Neuron (in vitro differentiated cells): ENCODE measurements at regions not wholly inside any gene's neighbourhood (a gene's known extent, or its start where the extent isn't known, plus 50 kb on each side); places are given as distances from the start of the nearest gene placed in this dataset.

Source experiments
- H2AFZ ChIP-seq: one replicate; pipeline ENCODE4 v1.6.1; 2013; ENCODE audit warnings: low read depth, mild to moderate bottlenecking, inconsistent platforms, low read length, moderate library complexity
- H3K27me3 ChIP-seq: one replicate; pipeline ENCODE4 v1.6.1; 2013; ENCODE audit warnings: low read length; ENCODE audit not compliant: insufficient read depth
- H3K36me3 ChIP-seq: one replicate; pipeline ENCODE4 v1.6.1; 2013; ENCODE audit warnings: low read length; ENCODE audit not compliant: insufficient read depth
- H3K4me1 ChIP-seq: one replicate; pipeline ENCODE4 v1.6.1; 2013; ENCODE audit warnings: low read length; ENCODE audit not compliant: insufficient read depth
- H3K4me3 ChIP-seq: 2 replicates; pipeline ENCODE4 v1.5.1; 2013; ENCODE audit warnings: mild to moderate bottlenecking, low read length, moderate library complexity
- H3K9me3 ChIP-seq: one replicate; pipeline ENCODE4 v1.6.1; 2013; ENCODE audit warnings: low read length

GRCh38 chr12:19689226-19689625 lies 249.9 kb downstream of the AEBP2 start:
- H3K27me3 ChIP-seq, result no peaks in the 10 kb centered on the region
- no peak overlapping the region for H2AFZ ChIP-seq
- H3K36me3 ChIP-seq, result no peaks in the 10 kb centered on the region
- H3K4me3 ChIP-seq, result no peak overlapping the region
- H3K4me1 ChIP-seq, result no peaks in the 10 kb centered on the region
- no peaks in the 10 kb centered on the region for H3K9me3 ChIP-seq

GRCh38 chr12:19689801-19690472 lies 250.6 kb downstream of the AEBP2 start:
- Histone ChIP-seq H3K27me3 (no peaks in the 10 kb centered on the region), H3K4me1 (no peaks in the 10 kb centered on the region)

GRCh38 chr12:19692091-19692490 lies 252.8 kb downstream of the AEBP2 start:
- H2AFZ ChIP-seq, result no peak overlapping the region
- no peaks in the 10 kb centered on the region for H3K9me3 ChIP-seq
- H3K4me1 ChIP-seq, result no peaks in the 10 kb centered on the region
- no peaks in the 10 kb centered on the region for H3K36me3 ChIP-seq
- no peaks in the 10 kb centered on the region for H3K27me3 ChIP-seq
- no peak overlapping the region for H3K4me3 ChIP-seq

More at GRCh38 chr12:19689801-19690472, 250.6 kb downstream of the AEBP2 start:
- no peaks in the 10 kb centered on the region for H3K36me3 ChIP-seq
- H3K9me3 ChIP-seq, result no peaks in the 10 kb centered on the region
- H2AFZ ChIP-seq, result no peak overlapping the region
- H3K4me3 ChIP-seq, result no peak overlapping the region

DNA sequence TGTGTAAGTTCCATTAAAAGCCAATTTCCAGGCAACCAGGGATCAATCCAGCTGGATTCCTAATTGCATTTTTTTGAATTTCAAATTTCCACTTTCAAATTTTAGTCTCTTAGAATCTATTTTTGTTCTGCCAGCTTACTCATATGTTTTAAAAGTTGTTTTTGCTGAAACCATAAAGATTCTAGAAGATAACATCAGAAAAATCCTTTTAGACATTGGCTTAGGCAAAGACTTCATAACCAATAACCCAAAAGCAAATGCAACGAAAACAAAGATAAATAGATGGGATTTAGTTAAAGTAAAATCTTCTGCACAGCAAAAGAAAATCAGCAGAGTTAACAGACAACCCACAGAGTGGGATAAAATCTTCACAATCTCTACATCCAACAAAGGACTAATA lies 253.3 kb downstream of the AEBP2 start:
- Histone ChIP-seq H3K4me1 (no peaks in the 10 kb centered on the region), H3K9me3 (no peaks in the 10 kb centered on the region), H3K36me3 (no peaks in the 10 kb centered on the region), H3K27me3 (no peaks in the 10 kb centered on the region), H3K4me3 (no peak overlapping the region), H2AFZ (no peak overlapping the region)

DNA sequence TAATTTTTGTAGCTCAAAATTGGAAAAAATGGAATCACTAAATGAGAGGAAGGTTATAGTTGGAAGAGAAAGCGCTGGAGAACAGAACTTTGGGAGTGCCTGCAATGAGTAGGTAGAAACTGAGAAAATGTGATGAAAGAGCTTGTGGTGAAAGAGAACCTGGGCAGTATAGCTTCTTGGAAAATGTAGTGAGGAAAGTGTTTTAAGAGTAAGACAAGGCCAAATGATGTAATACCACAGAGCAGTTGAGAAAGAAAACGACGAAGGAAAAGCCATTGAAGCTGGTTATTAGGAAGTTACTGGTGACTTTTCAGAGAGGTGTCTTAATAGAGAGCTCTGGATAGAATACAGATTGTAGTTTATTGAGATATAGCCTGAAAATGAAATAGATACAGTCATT lies 255.3 kb downstream of the AEBP2 start:
- no peak overlapping the region for H2AFZ ChIP-seq
- H3K27me3 ChIP-seq, result no peaks in the 10 kb centered on the region
- H3K4me3 ChIP-seq, result no peak overlapping the region
- H3K9me3 ChIP-seq, result no peaks in the 10 kb centered on the region
- no peaks in the 10 kb centered on the region for H3K36me3 ChIP-seq
- no peaks in the 10 kb centered on the region for H3K4me1 ChIP-seq

DNA sequence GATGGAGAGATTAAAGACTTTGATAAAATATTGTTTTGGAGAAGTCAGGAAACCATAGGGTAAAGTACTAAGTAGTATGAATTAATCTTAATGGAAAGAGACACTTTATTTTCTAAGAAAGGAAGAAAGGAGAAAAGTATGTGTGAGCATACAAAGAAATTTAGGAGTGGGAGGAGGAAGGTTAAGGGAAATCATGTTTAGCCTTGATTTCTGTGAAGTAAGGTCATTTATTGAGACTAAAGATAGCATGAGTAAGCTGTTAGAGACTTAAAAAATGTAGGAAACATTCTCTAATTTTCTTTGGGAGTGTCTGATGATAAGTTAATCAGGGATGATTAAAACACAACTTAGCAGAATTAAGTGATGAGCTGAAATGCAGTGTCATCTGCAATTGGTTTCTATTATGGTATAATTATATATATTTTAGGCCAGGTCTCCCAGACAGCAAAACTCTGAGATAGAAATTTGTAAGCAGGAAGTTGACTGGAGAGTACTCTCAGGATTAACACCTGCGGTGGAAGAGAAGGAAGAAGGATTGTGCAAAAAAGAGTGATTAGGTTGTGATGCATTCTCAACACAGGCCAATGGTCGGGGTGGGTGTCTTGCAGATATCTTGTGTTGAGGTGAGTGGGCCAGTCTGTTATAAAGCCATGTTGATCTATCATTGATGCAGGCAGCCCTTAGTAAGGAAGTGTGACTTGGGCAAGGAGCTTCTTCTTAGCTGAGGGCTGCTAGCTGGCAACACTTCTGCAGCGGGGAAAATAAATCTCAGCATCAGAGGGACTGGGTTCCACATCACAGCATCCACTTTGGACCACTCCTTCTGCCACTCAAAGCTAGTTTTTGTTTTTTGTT lies 256.2 kb downstream of the AEBP2 start:
- Histone ChIP-seq H3K4me3 (no peak overlapping the region), H2AFZ (no peak overlapping the region), H3K36me3 (no peaks in the 10 kb centered on the region), H3K27me3 (no peaks in the 10 kb centered on the region), H3K4me1 (no peaks in the 10 kb centered on the region), H3K9me3 (no peaks in the 10 kb centered on the region)

DNA sequence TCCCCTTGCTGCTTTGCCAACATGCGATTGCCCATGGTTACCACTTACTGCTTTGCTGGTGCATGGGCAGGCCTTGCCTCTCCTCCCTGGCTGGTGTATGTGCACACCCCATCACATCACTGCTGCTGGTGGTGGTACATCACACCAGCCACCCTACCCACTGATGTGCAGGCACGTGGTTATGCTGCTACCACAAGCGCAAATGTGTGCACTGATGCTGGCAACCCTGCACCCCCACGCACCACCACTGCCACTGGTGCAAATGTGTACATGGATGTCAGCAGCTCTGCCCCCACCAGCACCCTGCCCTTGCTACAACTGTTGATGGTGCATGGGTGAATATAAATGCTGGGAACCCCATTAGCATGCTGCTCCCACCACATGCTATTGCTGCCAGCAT lies 261.7 kb downstream of the AEBP2 start:
- Histone ChIP-seq H2AFZ (no peak overlapping the region), H3K4me1 (no peaks in the 10 kb centered on the region), H3K27me3 (no peaks in the 10 kb centered on the region), H3K9me3 (peaks cover 3% of the 10 kb centered on the region), H3K36me3 (no peaks in the 10 kb centered on the region), H3K4me3 (no peak overlapping the region)

DNA sequence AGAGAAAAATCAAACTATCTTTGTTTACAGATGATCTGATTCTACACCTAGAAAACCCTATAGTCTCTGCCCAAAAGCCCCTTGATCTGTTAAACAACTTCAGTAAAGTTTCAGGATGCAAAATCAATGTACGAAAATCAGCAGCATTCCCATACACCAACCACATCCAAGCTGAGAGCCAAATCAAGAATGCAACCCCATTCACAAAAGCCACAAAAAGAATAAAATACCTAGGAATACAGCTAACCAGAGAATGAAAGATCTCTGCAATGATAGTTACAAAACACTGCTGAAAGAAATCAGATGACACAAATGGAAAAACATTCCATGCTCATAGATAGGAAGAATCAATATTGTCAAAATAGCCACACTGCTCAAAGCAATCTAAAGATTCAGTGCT lies 265.7 kb downstream of the AEBP2 start:
- no peak overlapping the region for H2AFZ ChIP-seq
- H3K9me3 ChIP-seq, result peaks cover 5% of the 10 kb centered on the region
- no peak overlapping the region for H3K4me3 ChIP-seq
- no peaks in the 10 kb centered on the region for H3K27me3 ChIP-seq
- H3K4me1 ChIP-seq, result no peaks in the 10 kb centered on the region
- no peaks in the 10 kb centered on the region for H3K36me3 ChIP-seq

GRCh38 chr12:19706936-19707335 lies 267.6 kb downstream of the AEBP2 start:
- Histone ChIP-seq H3K9me3 (peaks cover 2% of the 10 kb centered on the region), H3K27me3 (no peaks in the 10 kb centered on the region), H3K4me3 (no peak overlapping the region)

DNA sequence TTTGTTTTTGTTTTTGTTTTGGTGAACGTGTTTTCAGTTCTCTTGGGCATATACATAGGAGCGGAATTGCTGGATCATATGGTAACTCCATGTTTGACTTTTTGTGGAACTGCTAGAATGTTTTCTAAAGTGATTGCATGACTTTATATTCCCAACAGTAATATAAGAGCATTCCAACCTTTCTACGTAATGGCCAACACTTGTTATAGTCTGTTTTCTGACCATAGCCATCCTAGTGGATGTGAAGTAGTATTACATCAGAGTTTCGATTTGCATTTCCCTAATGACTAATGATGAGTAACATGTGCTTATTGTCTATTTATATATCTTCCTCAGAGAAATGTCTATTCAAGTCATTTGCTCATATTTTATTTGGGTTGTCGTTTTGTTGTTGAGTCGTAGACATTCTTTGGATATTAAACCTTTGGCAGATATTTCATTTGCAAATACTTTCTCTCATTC lies 268.7 kb downstream of the AEBP2 start:
- no peaks in the 10 kb centered on the region for H3K4me1 ChIP-seq
- H3K36me3 ChIP-seq, result no peaks in the 10 kb centered on the region
- no peak overlapping the region for H3K4me3 ChIP-seq
- H3K9me3 ChIP-seq, result peaks cover 2% of the 10 kb centered on the region
- H2AFZ ChIP-seq, result no peak overlapping the region
- H3K27me3 ChIP-seq, result no peaks in the 10 kb centered on the region

More at GRCh38 chr12:19706936-19707335, 267.6 kb downstream of the AEBP2 start:
- H3K36me3 ChIP-seq, result no peaks in the 10 kb centered on the region
- H3K4me1 ChIP-seq, result no peaks in the 10 kb centered on the region
- no peak overlapping the region for H2AFZ ChIP-seq

DNA sequence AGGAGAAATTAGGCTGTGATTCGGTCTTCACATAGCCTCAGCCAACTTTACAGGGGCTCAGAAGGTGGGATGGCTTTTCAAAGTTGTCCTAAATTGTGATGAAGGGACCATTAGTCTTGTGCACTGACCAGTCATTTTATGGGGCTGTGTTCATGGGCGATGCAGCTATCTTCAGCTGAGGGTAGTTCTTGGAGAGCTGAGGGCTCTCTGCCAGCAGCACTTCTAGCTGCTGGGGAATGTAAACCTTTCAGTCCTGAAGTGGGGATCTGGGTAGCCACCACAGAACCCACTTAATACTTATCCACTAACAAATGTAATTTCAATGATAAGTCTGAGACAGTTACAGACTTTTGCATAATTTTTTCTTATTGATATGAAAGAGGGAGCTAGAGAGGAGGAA lies 270.6 kb downstream of the AEBP2 start:
- Histone ChIP-seq H3K36me3 (no peaks in the 10 kb centered on the region), H2AFZ (no peak overlapping the region), H3K9me3 (peaks cover 2% of the 10 kb centered on the region), H3K27me3 (no peaks in the 10 kb centered on the region), H3K4me3 (no peak overlapping the region), H3K4me1 (no peaks in the 10 kb centered on the region)

DNA sequence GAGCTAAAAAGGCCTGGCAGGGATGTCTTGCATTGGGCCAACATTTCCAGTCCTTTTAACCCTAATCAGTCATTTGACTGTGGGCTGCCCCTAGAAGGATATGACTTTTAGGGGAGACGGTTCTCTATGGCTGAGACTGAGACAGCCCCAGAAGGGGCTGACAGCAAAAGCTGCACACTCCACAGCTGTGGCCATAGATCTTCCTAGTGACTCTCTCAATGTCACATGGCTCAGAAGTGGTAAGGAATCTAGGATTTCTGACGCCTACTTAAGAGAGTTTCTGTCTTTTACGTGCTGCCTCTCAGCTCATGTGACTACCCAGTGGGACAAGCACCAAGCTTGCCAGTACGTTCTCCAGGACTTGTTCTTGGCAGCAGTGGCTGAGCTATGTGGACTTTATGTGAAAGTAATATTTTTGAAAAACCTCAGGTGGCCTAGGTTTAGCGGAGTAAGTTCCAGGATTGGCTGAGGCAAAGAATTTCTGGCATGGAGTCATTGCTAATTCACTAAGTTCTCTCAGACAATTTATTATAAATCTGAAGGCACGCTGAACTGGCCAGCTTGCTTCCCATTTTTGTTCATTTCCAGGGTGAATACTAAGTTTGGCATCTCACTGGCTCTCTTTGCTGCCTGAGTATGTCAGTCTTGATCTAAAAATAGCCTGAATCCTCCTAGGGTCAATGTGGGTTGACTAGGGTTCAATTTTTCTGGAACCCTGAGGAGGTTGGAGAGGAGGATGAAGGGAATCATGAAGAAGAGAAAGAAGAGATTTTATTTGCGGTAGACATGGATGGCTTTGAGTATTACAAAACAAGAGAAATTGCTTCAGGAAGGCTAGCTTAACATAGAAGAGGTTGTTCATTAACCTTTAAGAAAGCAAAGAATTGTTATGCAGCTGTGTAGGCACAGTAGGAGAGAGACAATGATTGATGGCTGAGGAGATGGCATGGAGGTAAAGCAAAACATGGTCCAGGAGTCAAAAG lies 271.8 kb downstream of the AEBP2 start:
- H3K4me3 ChIP-seq, result no peak overlapping the region
- no peaks in the 10 kb centered on the region for H3K27me3 ChIP-seq
- H3K4me1 ChIP-seq, result no peaks in the 10 kb centered on the region
- H3K9me3 ChIP-seq, result peaks cover 2% of the 10 kb centered on the region
- no peaks in the 10 kb centered on the region for H3K36me3 ChIP-seq
- H2AFZ ChIP-seq, result no peak overlapping the region
